Common myeloid progenitor, CD34-positive (primary cell): ENCODE measurements at regions not wholly inside any gene's neighbourhood (a gene's known extent, or its start where the extent isn't known, plus 50 kb on each side); places are given as distances from the start of the nearest gene placed in this dataset.

Experiments used
- CTCF ChIA-PET: fragments of 350-600 bp; sonication (Branson Sonifier 250); formaldehyde crosslinking; loops from one replicate; lab custom pipeline; 2021; ENCODE audit warnings: antibody characterized with exemption; lab: Charles Lee
- POLR2A ChIA-PET: fragments of 350-600 bp; sonication (Branson Sonifier 250); formaldehyde crosslinking; loops from one replicate; lab custom pipeline; 2021; ENCODE audit warnings: antibody characterized with exemption; lab: Charles Lee
- DNase-seq, 3 donors: peaks; one replicate each; pipeline versions ENCODE4 v3.0.0 to v3.0.0-alpha.2; 2013
- H3K27ac ChIP-seq, 2 experiments: 1 replicate in 1 of 2; 2 replicates in 1 of 2; pipeline ENCODE4 v1.7.0; 2013; ENCODE audit warnings: inconsistent platforms in 2 of 2, low read length in 2 of 2, mild to moderate bottlenecking in 2 of 2, low read depth in 1 of 2, moderate library complexity in 1 of 2; ENCODE audit not compliant: severe bottlenecking in 2 of 2, insufficient read depth in 1 of 2, poor library complexity in 1 of 2
- H3K27me3 ChIP-seq, 5 experiments: replicated peaks in 2 of 5; 1 replicate in 3 of 5; 2 replicates in 2 of 5; pipeline versions ENCODE4 v1.6.1 to v1.7.0; 2013; ENCODE audit warnings: low read length in 4 of 5, mild to moderate bottlenecking in 2 of 5, moderate library complexity in 2 of 5, inconsistent platforms in 1 of 5; ENCODE audit not compliant: insufficient read depth in 5 of 5, control insufficient read depth in 4 of 5
- H3K36me3 ChIP-seq, 4 experiments: 1 replicate in 2 of 4; 2 replicates in 2 of 4; pipeline versions ENCODE4 v1.6.1 to v1.7.0; 2013; ENCODE audit warnings: low read length in 3 of 4, control low read depth in 1 of 4, mild to moderate bottlenecking in 1 of 4; ENCODE audit not compliant: control insufficient read depth in 4 of 4, insufficient read depth in 4 of 4
- H3K4me1 ChIP-seq, 4 experiments: 1 replicate in 3 of 4; 2 replicates in 1 of 4; pipeline versions ENCODE4 v1.6.1 to v1.7.1; 2013; ENCODE audit warnings: low read length in 3 of 4, mild to moderate bottlenecking in 3 of 4, control low read depth in 1 of 4, inconsistent platforms in 1 of 4, moderate library complexity in 1 of 4; ENCODE audit not compliant: control insufficient read depth in 4 of 4, insufficient read depth in 4 of 4; ENCODE audit errors: control extremely low read depth in 1 of 4
- H3K4me3 ChIP-seq, 7 experiments: 1 replicate in 4 of 7; 2 replicates in 3 of 7; pipeline versions ENCODE4 v1.5.1 to v1.7.0; 2013; ENCODE audit warnings: mild to moderate bottlenecking in 7 of 7, low read length in 6 of 7, moderate library complexity in 6 of 7, inconsistent platforms in 2 of 7, low read depth in 2 of 7, control low read depth in 1 of 7; ENCODE audit not compliant: insufficient read depth in 4 of 7, control insufficient read depth in 1 of 7; ENCODE audit errors: extremely low read depth in 1 of 7
- H3K9me3 ChIP-seq, 5 experiments: 1 replicate in 4 of 5; 2 replicates in 1 of 5; pipeline versions ENCODE4 v1.6.1 to v1.7.1; 2013; ENCODE audit warnings: low read length in 4 of 5, mild to moderate bottlenecking in 2 of 5, inconsistent platforms in 1 of 5, low read depth in 1 of 5, moderate library complexity in 1 of 5; ENCODE audit not compliant: control insufficient read depth in 4 of 5, insufficient read depth in 2 of 5; ENCODE audit errors: control extremely low read depth in 1 of 5
- WGBS: methylation state at CpG from one replicate; pipeline ENCODE4 v1.1.5; 2013; ENCODE audit not compliant: insufficient coverage; 5-methylcytosine and 5-hydroxymethylcytosine counted together

GRCh38 chr6:82780334-82780733 lies 285.3 kb downstream of the UBE3D start:
- DNase-seq: no peak
- no peak overlapping the region for H3K27ac ChIP-seq
- POLR2A ChIA-PET: no interaction called here
- no peaks in the 10 kb centered on the region for H3K4me1 ChIP-seq
- H3K36me3 ChIP-seq: no peaks in the 10 kb centered on the region
- H3K27me3 ChIP-seq: no peaks in the 10 kb centered on the region
- no peak overlapping the region for H3K4me3 ChIP-seq
- CTCF ChIA-PET: no interaction called here
- peaks cover 0 to 1% (median 0%) of the 10 kb centered on the region in 5 experiments for H3K9me3 ChIP-seq
- WGBS: 100% methylated on average over 1 of the region's 1 CpG

- Histone ChIP-seq H3K36me3 (no peaks in the 10 kb centered on the region), H3K27ac (no peak overlapping the region), H3K9me3 (peaks cover 0 to 1% (median 0%) of the 10 kb centered on the region in 5 experiments), H3K27me3 (no peaks in the 10 kb centered on the region), H3K4me3 (no peak overlapping the region), H3K4me1 (no peaks in the 10 kb centered on the region)
- DNase-seq: no peak
- ChIA-PET CTCF (no interaction called here), POLR2A (no interaction called here)
- WGBS: 90% methylated on average over 2 of the region's 2 CpGs
Measured at GRCh38 chr6:82781620-82782204, 283.9 kb downstream of the UBE3D start.

GRCh38 chr6:82783587-82784236 lies 281.9 kb downstream of the UBE3D start:
- no peak for DNase-seq
- Histone ChIP-seq H3K9me3 (peaks cover 0 to 4% (median 0%) of the 10 kb centered on the region in 5 experiments), H3K27me3 (no peaks in the 10 kb centered on the region), H3K4me1 (no peaks in the 10 kb centered on the region), H3K36me3 (no peaks in the 10 kb centered on the region), H3K4me3 (no peak overlapping the region), H3K27ac (no peak overlapping the region)
- CTCF ChIA-PET: no interaction called here
- POLR2A ChIA-PET: no interaction called here
- 75% methylated on average over 3 of the region's 6 CpGs for WGBS

GRCh38 chr6:82785206-82785605 lies 280.4 kb downstream of the UBE3D start:
- Histone ChIP-seq H3K36me3 (no peaks in the 10 kb centered on the region), H3K4me3 (no peak overlapping the region), H3K27ac (no peak overlapping the region), H3K9me3 (peaks cover 0 to 5% (median 0%) of the 10 kb centered on the region in 5 experiments), H3K4me1 (no peaks in the 10 kb centered on the region), H3K27me3 (no peaks in the 10 kb centered on the region)
- DNase-seq: no peak
- ChIA-PET CTCF (no interaction called here), POLR2A (no interaction called here)
- WGBS: 83% methylated on average over 1 of the region's 2 CpGs

GRCh38 chr6:82786248-82786647 lies 279.4 kb downstream of the UBE3D start:
- CTCF ChIA-PET: no interaction called here
- POLR2A ChIA-PET: no interaction called here
- H3K4me3 ChIP-seq: no peak overlapping the region
- no peaks in the 10 kb centered on the region for H3K4me1 ChIP-seq
- 80% methylated on average over 3 of the region's 3 CpGs for WGBS
- DNase-seq: no peak
- no peaks in the 10 kb centered on the region for H3K27me3 ChIP-seq
- no peak overlapping the region for H3K27ac ChIP-seq
- H3K36me3 ChIP-seq: no peaks in the 10 kb centered on the region
- peaks cover 0 to 5% (median 0%) of the 10 kb centered on the region in 5 experiments for H3K9me3 ChIP-seq

GRCh38 chr6:82795940-82796339 lies 269.7 kb downstream of the UBE3D start:
- CTCF ChIA-PET: no interaction called here
- WGBS: no CpG with 5 or more reads among the region's 1 CpG
- Histone ChIP-seq H3K9me3 (no peaks in the 10 kb centered on the region), H3K4me3 (no peak overlapping the region), H3K4me1 (no peaks in the 10 kb centered on the region), H3K36me3 (no peaks in the 10 kb centered on the region), H3K27ac (no peak overlapping the region), H3K27me3 (no peaks in the 10 kb centered on the region)
- POLR2A ChIA-PET: no interaction called here
- DNase-seq: no peak

- Histone ChIP-seq H3K36me3 (no peaks in the 10 kb centered on the region), H3K4me3 (no peak overlapping the region), H3K27ac (no peak overlapping the region), H3K9me3 (no peaks in the 10 kb centered on the region), H3K27me3 (no peaks in the 10 kb centered on the region), H3K4me1 (no peaks in the 10 kb centered on the region)
- no peak for DNase-seq
- CTCF ChIA-PET: no interaction called here
- POLR2A ChIA-PET: no interaction called here
- 100% methylated on average over 2 of the region's 2 CpGs for WGBS
Measured at GRCh38 chr6:82801083-82801482, 264.6 kb downstream of the UBE3D start.
